HG02763 (cell line): ENCODE measurements at regions not wholly inside any gene's neighbourhood (a gene's known extent, or its start where the extent isn't known, plus 50 kb on each side); places are given as distances from the start of the nearest gene placed in this dataset.
A peak's percentile ranks its signal among the peaks of the same experiment; 100 is the strongest.
"Not testable (repeated sequence)": the region's sequence is repeated elsewhere in the genome, so short reads cannot be mapped to it uniquely, and the experiment has no call there.

Experiments
- ATAC-seq: cut with Tn5 transposase; IDR thresholded peaks from one replicate; pipeline ENCODE4 v1.9.1; 2021; ENCODE audit warnings: mild to moderate bottlenecking, moderate library complexity; ENCODE audit not compliant: unreplicated experiment

- no peak for ATAC-seq
Measured at GRCh38 chr4:86472377-86473019, 112.6 kb upstream of the MAPK10 start.

GRCh38 chr4:86478151-86478550, 116.0 kb upstream of the PTPN13 start:
- not testable (repeated sequence) for ATAC-seq

- ATAC-seq = no peak
Measured at GRCh38 chr4:86481440-86481839, 112.7 kb upstream of the PTPN13 start.

- no peak for ATAC-seq
Measured at GRCh38 chr4:86482306-86483172, 111.6 kb upstream of the PTPN13 start.

DNA sequence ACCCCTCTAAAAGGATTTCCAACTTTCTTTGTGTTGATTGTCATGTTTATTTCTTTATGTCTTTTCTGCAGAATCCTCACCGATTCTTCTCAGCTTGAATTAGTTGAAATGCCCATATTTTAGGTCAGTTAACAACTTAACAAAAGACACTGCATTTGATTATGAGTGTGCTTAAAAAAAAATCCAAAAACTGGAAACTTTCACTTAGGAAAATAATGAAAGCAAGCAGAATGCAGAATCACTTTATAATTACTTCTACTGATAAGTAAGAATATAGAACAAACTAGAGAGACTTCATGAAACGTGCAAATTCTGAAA, 111.0 kb upstream of the PTPN13 start:
- ATAC-seq = no peak

DNA sequence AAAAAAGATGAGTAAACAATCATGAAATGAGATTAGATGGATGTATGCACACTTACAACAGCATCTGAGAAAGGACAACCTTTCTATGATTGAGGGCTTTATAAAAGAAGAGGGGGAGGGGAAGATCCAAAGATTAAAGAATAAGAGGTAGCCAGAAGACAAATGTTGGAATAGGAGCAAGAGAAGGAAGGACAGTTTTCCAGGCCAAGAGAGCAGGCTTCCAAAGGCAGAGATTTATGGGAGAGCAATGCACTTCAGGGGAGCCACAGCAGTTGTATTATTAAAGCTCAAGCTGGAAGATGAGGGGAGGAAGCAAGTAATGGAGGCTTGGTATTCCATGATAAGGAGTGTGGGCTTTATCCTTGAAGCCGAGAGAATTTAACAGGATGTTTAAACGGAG, 110.3 kb upstream of the PTPN13 start:
- ATAC-seq = no peak

DNA sequence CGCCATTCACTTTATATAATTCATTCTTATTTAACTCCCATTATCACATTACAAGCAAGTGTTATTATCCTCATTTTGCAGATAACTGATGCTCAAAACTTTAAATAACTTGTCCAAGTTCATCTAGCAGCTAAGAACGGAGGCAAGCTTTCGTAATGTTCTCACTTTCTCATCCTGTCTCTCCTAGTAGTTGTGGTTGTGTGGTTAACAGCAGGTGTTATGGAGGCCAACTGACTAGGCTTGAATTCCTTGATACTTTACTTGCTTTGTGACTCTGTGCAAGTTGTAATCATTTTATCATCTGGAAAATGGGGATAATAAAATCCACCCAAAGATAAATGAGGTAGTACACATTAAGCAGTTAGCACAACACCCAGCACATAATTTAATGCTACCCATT, 109.9 kb upstream of the PTPN13 start:
- ATAC-seq = no peak

- no peak for ATAC-seq
Measured at GRCh38 chr4:86487738-86488348, 106.3 kb upstream of the PTPN13 start.

GRCh38 chr4:86493460-86493859, 100.7 kb upstream of the PTPN13 start:
- ATAC-seq = no peak

GRCh38 chr4:86496094-86497080, 97.7 kb upstream of the PTPN13 start:
- no peak for ATAC-seq

DNA sequence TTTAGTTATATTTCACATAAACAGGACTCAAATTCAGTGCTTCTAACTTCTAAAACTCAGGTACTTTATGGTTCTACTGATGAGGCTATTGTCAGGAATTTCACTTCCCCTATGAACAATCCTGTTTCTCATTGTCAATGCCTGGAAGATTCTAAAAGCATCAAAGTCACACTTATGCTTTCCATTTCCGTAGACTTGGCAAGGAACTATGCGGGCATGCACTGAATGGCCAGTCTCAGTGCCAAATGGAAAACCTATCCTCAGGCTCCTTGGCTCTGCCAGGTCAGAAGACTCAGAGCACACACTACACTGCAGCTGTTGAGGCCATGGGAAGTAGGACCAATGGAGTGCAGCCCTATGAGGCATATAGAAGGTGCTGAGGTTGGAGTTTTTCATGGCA, 97.0 kb upstream of the PTPN13 start:
- ATAC-seq = no peak

DNA sequence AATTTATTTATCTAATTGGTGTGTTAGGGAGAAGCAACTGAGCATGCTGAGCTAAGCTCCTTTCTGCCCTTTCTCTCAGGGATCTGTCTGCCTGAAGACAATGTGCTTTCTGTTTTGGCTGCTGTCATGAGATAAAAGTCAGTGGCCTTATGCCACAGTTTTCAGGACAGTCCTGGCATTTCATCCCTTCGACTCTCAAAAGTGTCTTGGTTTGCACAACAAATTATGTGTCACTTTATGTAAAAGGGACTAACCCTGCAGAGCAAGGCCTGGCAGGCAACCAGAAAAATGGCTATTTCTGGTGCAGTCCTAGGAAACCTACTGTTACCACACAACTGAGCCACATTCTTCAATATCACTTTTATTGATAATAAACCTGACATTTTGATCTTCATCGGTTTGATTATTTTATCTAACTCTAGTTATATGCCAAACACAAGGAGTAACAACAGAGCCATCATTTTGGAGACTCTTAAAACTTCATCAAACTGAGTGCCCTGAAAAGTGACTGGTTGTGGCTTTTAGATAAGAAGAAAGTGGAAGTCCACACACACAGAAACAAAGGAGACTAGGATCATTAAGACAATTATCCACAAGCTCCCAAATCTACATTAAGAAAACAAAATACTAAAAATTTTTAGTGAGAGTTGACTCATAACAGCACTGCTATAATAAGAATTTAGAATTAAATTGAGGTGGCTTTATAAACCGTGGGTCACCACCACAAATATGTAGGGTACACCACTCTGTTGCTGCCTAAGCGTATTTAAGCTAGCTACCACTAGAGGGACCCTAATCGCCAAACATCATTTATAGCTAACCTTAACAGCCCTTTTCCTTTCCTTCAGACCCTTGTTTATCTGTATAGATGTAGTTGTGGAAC, 95.9 kb upstream of the PTPN13 start:
- ATAC-seq = peak; percentile 73

DNA sequence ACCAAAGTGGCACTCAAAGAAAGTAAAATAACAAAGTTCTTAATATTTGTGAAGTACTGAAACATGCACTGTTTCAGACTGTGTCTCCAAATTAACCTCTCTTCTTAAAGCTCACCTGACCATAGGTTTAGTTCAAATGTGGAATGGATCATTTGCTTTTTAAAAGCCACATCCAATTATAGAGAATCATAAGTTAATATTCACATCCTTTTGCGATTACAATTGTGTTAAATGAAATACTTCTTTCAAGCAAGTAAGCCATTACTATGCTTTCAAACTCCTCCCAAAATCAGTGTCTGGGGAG, 95.3 kb upstream of the PTPN13 start:
- no peak for ATAC-seq

- no peak for ATAC-seq
Measured at GRCh38 chr4:86500527-86500926, 93.6 kb upstream of the PTPN13 start.

DNA sequence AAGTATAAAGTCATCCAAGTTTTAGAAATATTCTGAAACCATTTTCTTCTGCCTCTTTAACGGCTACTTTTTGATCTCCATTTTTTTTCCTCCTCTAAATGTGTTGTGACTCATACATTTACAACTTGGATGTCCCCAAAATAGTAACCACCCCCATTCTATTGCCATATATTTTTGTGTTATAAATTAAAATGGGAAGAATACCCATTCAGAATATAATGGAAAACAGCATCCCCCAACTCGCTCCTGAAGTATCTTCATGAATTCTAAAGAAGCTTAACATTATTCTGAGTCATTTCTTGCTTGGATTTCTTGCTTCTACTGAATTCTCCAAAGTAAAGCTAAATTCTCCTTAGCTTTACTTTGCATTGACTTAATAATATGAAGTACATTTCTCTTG, 92.0 kb upstream of the PTPN13 start:
- no peak for ATAC-seq

DNA sequence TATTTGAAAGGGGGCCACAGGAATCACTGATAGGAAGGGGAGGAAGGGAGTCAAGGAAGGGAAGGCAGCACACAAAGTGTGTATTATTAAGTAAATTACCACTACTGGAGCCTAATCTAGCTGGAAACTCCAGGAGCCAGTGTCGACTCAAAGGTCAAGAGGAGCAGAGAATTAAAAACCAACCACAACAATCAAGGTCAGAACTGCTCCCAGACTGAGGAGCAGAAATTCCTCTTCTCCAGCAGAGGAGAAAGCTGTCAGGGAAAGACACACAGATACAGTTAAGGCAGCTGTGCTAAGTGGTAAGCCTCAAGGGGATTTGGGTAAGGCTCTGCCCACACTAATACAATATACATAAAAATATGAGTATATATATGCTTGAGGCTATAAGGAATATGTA, 87.5 kb upstream of the PTPN13 start:
- no peak for ATAC-seq

DNA sequence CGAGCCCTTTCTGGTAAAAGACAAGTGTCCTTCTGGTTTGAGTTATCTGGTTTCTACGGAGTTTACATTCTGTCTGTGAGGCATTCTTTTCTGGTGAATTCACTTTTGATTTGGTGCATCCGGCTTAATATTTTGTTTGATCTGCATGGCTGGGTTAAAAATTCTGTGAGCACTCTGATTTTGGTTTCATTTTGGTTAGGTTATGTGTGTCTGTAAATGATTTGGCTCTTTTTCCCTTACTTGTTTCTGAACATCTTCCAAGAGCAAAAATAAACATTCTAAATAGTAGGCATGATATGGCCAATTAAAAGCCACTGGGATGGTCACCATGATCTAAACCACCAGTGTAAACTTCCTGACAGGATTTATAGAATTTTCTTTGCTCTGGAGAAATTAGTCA, 85.7 kb upstream of the PTPN13 start:
- ATAC-seq = no peak

- ATAC-seq = no peak
Measured at GRCh38 chr4:86511590-86511989, 82.5 kb upstream of the PTPN13 start.

DNA sequence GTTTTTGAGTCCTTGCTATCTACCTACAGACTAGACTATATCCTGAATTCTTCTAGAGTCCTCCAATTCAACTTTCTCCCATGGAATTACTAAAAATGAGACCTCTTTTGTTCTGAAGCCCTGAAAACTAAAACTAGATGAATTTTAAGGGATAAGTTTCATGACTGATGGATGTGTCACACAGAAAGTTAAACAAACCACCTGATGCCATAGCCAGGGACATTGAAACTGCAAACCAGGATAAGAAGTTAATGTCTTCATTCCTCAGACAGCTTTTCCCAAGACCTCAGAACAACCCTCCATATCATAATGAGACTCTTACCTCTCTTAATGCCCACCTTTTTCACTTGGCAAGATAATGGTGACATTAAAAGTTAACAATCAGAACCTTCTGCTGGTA, 81.5 kb upstream of the PTPN13 start:
- no peak for ATAC-seq

- ATAC-seq = not testable (repeated sequence)
Measured at GRCh38 chr4:86515963-86516362, 78.2 kb upstream of the PTPN13 start.
